A549 (cell line): ENCODE measurements at regions not wholly inside any gene's neighbourhood (a gene's known extent, or its start where the extent isn't known, plus 50 kb on each side); places are given as distances from the start of the nearest gene placed in this dataset.

Experiments
- BHLHE40 ChIP-seq: IDR thresholded peaks from 2 replicates; pipeline ENCODE4 v1.6.1; 2012; ENCODE audit warnings: low read depth, low read length, inconsistent platforms
- CBX8 ChIP-seq: fragments of 200-600 bp; sonication (generic); IDR thresholded peaks from 2 replicates; pipeline ENCODE4 v1.6.1; 2016
- ESRRA ChIP-seq: fragments of 150-350 bp; IDR thresholded peaks from 2 replicates; pipeline ENCODE4 v1.6.1; 2014; ENCODE audit warnings: mild to moderate bottlenecking, low read length, borderline replicate concordance
- MAZ ChIP-seq: fragments of 150-350 bp; IDR thresholded peaks from 2 replicates; pipeline ENCODE4 v1.6.1; 2014; ENCODE audit warnings: antibody characterized with exemption, low read depth, low read length, borderline replicate concordance
- POLR2A ChIP-seq: IDR thresholded peaks from 2 replicates; pipeline ENCODE4 v1.6.1; 2012; ENCODE audit warnings: mild to moderate bottlenecking, low read length
- RAD21 ChIP-seq, 2 experiments: fragments of >200 bp in 1 of 2; sonication (Bioruptor Twin) in 1 of 2; formaldehyde crosslinking in 1 of 2; IDR thresholded peaks in 1 of 2; conservative IDR thresholded peaks in 1 of 2; 2 replicates in 1 of 2; 3 replicates in 1 of 2; pipeline ENCODE4 v1.6.1; 2012 to 2018; ENCODE audit warnings: inconsistent platforms in 1 of 2
- RNF2 ChIP-seq: fragments of 200-600 bp; sonication (generic); IDR thresholded peaks from 2 replicates; pipeline ENCODE4 v1.6.1; 2016; ENCODE audit warnings: low read depth, mild to moderate bottlenecking, antibody characterized with exemption, moderate library complexity, borderline replicate concordance
- SMC3 ChIP-seq: fragments of >200 bp; sonication (Bioruptor Twin); formaldehyde crosslinking; IDR thresholded peaks from 3 replicates; pipeline ENCODE4 v1.6.1; 2018; ENCODE audit warnings: inconsistent platforms
- ZNF302 ChIP-seq: fragments of 250-450 bp; sonication (Bioruptor Pico); IDR thresholded peaks from 2 replicates; pipeline ENCODE4 v1.9.0; 2021; ENCODE audit warnings: inconsistent platforms, mild to moderate bottlenecking, moderate library complexity
- TF ChIP-seq, protein P1 (sequence below): fragments of >200 bp; sonication (Bioruptor Twin); formaldehyde crosslinking; IDR thresholded peaks from 3 replicates; pipeline ENCODE4 v1.5.1; 2016
- TF ChIP-seq, protein P2 (sequence below): IDR thresholded peaks from 2 replicates; pipeline ENCODE4 v1.6.1; 2012
- TF ChIP-seq, protein P3 (sequence below): fragments of 200-600 bp; sonication (generic); IDR thresholded peaks from 2 replicates; pipeline ENCODE4 v1.6.1; 2016; ENCODE audit warnings: antibody characterized with exemption, mild to moderate bottlenecking, moderate library complexity
- TF ChIP-seq, protein P4 (sequence below): IDR thresholded peaks from 2 replicates; pipeline ENCODE4 v1.6.1; 2012
- TF ChIP-seq, protein P5 (sequence below): IDR thresholded peaks from 2 replicates; pipeline ENCODE4 v1.6.1; 2012; ENCODE audit warnings: low read depth, borderline replicate concordance

DNA sequence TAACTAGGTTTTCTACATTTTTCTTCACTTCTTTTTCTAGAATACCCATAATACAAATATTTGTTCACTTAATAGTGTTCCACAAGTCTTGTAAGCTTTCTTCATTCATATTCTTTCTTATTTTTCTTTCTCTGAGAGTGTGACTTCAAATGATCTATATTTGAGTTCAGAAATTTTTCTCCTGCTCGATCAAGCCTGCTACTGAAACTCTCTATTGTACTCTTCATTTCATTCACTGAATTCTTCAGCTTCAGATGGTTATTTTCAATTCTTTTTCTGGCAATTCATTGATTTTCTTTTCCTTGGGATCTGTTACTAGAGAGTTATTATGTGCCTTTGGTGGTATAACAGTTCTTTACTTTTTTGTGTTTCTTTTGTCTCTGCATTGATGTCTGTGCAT, 82.5 kb upstream of the CAMK1G start:
- TF ChIP-seq, protein P1, sequence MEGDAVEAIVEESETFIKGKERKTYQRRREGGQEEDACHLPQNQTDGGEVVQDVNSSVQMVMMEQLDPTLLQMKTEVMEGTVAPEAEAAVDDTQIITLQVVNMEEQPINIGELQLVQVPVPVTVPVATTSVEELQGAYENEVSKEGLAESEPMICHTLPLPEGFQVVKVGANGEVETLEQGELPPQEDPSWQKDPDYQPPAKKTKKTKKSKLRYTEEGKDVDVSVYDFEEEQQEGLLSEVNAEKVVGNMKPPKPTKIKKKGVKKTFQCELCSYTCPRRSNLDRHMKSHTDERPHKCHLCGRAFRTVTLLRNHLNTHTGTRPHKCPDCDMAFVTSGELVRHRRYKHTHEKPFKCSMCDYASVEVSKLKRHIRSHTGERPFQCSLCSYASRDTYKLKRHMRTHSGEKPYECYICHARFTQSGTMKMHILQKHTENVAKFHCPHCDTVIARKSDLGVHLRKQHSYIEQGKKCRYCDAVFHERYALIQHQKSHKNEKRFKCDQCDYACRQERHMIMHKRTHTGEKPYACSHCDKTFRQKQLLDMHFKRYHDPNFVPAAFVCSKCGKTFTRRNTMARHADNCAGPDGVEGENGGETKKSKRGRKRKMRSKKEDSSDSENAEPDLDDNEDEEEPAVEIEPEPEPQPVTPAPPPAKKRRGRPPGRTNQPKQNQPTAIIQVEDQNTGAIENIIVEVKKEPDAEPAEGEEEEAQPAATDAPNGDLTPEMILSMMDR = no peak
- no peak for TF ChIP-seq POLR2A
- TF ChIP-seq SMC3 = no peak
- no peak for TF ChIP-seq RAD21 (conservative IDR thresholded peaks at IDR 0.05 in 1 of 2, IDR thresholded peaks at IDR 0.05 in 1 of 2)
- TF ChIP-seq, protein P2, sequence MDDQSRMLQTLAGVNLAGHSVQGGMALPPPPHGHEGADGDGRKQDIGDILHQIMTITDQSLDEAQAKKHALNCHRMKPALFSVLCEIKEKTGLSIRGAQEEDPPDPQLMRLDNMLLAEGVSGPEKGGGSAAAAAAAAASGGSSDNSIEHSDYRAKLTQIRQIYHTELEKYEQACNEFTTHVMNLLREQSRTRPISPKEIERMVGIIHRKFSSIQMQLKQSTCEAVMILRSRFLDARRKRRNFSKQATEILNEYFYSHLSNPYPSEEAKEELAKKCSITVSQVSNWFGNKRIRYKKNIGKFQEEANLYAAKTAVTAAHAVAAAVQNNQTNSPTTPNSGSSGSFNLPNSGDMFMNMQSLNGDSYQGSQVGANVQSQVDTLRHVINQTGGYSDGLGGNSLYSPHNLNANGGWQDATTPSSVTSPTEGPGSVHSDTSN = no peak
- TF ChIP-seq ESRRA = no peak
- TF ChIP-seq, protein P3, sequence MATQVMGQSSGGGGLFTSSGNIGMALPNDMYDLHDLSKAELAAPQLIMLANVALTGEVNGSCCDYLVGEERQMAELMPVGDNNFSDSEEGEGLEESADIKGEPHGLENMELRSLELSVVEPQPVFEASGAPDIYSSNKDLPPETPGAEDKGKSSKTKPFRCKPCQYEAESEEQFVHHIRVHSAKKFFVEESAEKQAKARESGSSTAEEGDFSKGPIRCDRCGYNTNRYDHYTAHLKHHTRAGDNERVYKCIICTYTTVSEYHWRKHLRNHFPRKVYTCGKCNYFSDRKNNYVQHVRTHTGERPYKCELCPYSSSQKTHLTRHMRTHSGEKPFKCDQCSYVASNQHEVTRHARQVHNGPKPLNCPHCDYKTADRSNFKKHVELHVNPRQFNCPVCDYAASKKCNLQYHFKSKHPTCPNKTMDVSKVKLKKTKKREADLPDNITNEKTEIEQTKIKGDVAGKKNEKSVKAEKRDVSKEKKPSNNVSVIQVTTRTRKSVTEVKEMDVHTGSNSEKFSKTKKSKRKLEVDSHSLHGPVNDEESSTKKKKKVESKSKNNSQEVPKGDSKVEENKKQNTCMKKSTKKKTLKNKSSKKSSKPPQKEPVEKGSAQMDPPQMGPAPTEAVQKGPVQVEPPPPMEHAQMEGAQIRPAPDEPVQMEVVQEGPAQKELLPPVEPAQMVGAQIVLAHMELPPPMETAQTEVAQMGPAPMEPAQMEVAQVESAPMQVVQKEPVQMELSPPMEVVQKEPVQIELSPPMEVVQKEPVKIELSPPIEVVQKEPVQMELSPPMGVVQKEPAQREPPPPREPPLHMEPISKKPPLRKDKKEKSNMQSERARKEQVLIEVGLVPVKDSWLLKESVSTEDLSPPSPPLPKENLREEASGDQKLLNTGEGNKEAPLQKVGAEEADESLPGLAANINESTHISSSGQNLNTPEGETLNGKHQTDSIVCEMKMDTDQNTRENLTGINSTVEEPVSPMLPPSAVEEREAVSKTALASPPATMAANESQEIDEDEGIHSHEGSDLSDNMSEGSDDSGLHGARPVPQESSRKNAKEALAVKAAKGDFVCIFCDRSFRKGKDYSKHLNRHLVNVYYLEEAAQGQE = no peak
- no peak for TF ChIP-seq RNF2
- TF ChIP-seq BHLHE40 = no peak
- TF ChIP-seq ZNF302 (CRISPR knock-in tag) = no peak
- no peak for TF ChIP-seq CBX8
- TF ChIP-seq, protein P4, sequence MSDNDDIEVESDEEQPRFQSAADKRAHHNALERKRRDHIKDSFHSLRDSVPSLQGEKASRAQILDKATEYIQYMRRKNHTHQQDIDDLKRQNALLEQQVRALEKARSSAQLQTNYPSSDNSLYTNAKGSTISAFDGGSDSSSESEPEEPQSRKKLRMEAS = no peak
- no peak for TF ChIP-seq MAZ
- TF ChIP-seq, protein P5, sequence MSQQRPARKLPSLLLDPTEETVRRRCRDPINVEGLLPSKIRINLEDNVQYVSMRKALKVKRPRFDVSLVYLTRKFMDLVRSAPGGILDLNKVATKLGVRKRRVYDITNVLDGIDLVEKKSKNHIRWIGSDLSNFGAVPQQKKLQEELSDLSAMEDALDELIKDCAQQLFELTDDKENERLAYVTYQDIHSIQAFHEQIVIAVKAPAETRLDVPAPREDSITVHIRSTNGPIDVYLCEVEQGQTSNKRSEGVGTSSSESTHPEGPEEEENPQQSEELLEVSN = no peak
